Activated CD4-positive, alpha-beta memory T cell treated with anti-CD3 and anti-CD28 coated beads, Interleukin-2, amount 10 ng/mL, durations not matched to agents 7 days and 5 days (primary cell): ENCODE measurements at regions not wholly inside any gene's neighbourhood (a gene's known extent, or its start where the extent isn't known, plus 50 kb on each side); places are given as distances from the start of the nearest gene placed in this dataset.

ENCODE experiments used
- CTCF ChIA-PET: fragments of 350-600 bp; sonication (Branson Sonifier 250); formaldehyde crosslinking; loops from one replicate; lab custom pipeline; 2021; ENCODE audit warnings: antibody characterized with exemption, inconsistent platforms; lab: Charles Lee
- POLR2A ChIA-PET: fragments of 350-600 bp; sonication (Branson Sonifier 250); formaldehyde crosslinking; loops from one replicate; lab custom pipeline; 2021; ENCODE audit warnings: antibody characterized with exemption; lab: Charles Lee
- DNase-seq: peaks from one replicate; pipeline ENCODE4 v3.0.0-alpha.2; 2020
- H3K27ac Mint-ChIP-seq: one replicate; pipeline ENCODE4 v1.8.0; 2021; ENCODE audit warnings: mild to moderate bottlenecking, mixed read lengths
- H3K27me3 Mint-ChIP-seq: one replicate; pipeline ENCODE4 v1.8.0; 2021; ENCODE audit warnings: mixed read lengths
- H3K36me3 Mint-ChIP-seq: one replicate; pipeline ENCODE4 v1.8.0; 2021; ENCODE audit warnings: low read depth, mixed read lengths
- H3K4me1 Mint-ChIP-seq: one replicate; pipeline ENCODE4 v1.8.0; 2021; ENCODE audit warnings: mixed read lengths
- H3K4me3 Mint-ChIP-seq: one replicate; pipeline ENCODE4 v1.8.0; 2021; ENCODE audit warnings: mild to moderate bottlenecking, mixed read lengths
- H3K9me3 Mint-ChIP-seq: one replicate; pipeline ENCODE4 v1.8.0; 2021; ENCODE audit warnings: mixed read lengths

DNA sequence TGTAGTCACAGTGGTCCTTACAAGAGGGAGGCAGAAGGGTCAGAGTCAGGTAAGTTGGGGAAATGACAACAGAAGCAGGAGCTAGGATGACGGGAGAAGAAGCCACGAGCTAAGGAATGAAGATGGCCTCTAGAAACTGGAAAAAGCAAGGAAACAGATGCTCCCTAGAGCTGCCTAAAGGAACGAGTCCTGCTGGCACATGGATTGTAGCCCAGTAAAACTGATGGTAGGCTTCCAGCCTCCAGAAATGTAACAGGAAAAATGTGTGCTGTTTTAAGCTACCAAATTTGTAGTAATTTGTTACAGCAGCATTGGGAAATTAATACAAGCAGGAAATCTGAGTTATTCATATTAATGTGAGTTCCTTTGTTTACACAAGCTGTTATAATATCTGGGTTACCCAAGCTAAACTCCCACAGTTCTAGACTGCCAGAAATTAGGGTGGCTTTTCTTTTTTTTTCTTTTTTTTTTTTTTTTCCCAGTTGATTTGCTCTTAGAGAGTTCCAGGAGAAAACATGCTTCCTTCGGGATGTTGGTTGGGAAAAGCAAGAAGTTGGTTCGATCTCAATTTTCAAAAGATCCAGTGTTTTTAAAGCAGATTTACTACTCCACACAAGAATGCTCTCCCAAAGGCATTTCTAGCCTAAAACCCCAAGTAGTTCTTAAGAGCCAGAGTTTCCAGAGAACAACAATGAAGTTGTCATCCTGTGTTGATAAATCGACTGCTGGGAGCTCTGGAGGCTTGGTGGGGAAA is 400.0 kb upstream of the SLC24A2 start:
- CTCF ChIA-PET, result interaction anchor here (1.5 kb wide), 1 partner anchor 12 kb away, joined by 3 read pairs; no protein-coding TSS in a partner anchor
- H3K9me3 Mint-ChIP-seq, result peaks cover 19% of the 10 kb centered on the region
- peaks cover 8% of the 10 kb centered on the region for H3K36me3 Mint-ChIP-seq
- no peak overlapping the region for H3K27ac Mint-ChIP-seq
- POLR2A ChIA-PET, result no interaction called here
- H3K4me3 Mint-ChIP-seq, result no peak overlapping the region
- H3K4me1 Mint-ChIP-seq, result no peaks in the 10 kb centered on the region
- H3K27me3 Mint-ChIP-seq, result peaks cover 4% of the 10 kb centered on the region
- DNase-seq, result no peak

DNA sequence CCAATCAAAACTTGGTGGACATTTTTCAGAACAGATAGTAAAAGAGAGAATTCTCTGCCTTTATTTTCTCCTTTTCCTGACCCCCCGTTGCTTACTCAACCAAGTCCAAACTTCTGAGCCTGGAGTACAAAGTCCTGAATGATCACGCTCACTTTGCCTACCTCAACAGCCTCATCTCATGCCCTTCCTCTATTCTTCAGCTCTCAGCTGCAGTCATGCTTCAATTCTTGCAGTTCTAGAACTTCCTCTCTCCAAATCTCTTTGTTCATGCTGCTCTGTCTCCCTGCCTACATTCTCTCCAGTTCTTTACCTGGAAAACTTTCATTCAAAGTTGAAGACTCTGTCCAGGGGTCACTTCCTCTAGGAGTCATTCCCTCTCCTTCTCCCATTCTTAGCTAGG is 398.5 kb upstream of the SLC24A2 start:
- H3K4me1 Mint-ChIP-seq, result peaks cover under 1% of the 10 kb centered on the region

GRCh38 chr9:20186823-20187222 is 398.0 kb upstream of the SLC24A2 start:
- Mint-ChIP-seq H3K9me3 (peaks cover 14% of the 10 kb centered on the region), H3K4me1 (peaks cover 5% of the 10 kb centered on the region), H3K4me3 (no peak overlapping the region), H3K36me3 (peaks cover 13% of the 10 kb centered on the region), H3K27ac (no peak overlapping the region), H3K27me3 (peaks cover 4% of the 10 kb centered on the region)
- DNase-seq, result no peak
- ChIA-PET POLR2A (no interaction called here), CTCF (no interaction called here)

More for the DNA sequence above, 398.5 kb upstream of the SLC24A2 start:
- Mint-ChIP-seq H3K27me3 (peaks cover 4% of the 10 kb centered on the region), H3K9me3 (peaks cover 17% of the 10 kb centered on the region), H3K27ac (no peak overlapping the region), H3K4me3 (no peak overlapping the region), H3K36me3 (peaks cover 13% of the 10 kb centered on the region)
- ChIA-PET POLR2A (no interaction called here), CTCF (no interaction called here)
- no peak for DNase-seq

DNA sequence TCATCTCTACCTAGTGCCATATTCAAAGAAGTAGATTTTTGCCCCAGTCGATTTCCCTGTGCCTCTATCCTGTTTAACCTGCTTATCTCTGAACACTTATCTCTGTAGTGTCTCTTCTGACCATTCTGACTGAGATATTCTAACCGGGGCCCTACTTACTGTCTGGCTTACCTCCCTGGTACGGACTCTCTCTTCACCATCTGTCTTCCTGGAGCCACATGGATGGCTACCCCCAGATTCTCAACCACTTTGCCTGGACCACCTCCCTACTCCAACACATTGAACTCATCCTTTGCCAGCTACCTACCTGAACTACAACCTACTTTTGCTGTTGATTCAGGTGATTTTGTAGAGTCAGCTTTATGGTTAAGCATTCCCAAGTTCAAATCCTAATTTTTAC is 397.4 kb upstream of the SLC24A2 start:
- Mint-ChIP-seq H3K27ac (no peak overlapping the region), H3K9me3 (peaks cover 13% of the 10 kb centered on the region), H3K36me3 (peaks cover 12% of the 10 kb centered on the region), H3K27me3 (peaks cover 4% of the 10 kb centered on the region), H3K4me1 (peaks cover 11% of the 10 kb centered on the region), H3K4me3 (no peak overlapping the region)
- no peak for DNase-seq
- CTCF ChIA-PET, result no interaction called here
- POLR2A ChIA-PET, result no interaction called here

DNA sequence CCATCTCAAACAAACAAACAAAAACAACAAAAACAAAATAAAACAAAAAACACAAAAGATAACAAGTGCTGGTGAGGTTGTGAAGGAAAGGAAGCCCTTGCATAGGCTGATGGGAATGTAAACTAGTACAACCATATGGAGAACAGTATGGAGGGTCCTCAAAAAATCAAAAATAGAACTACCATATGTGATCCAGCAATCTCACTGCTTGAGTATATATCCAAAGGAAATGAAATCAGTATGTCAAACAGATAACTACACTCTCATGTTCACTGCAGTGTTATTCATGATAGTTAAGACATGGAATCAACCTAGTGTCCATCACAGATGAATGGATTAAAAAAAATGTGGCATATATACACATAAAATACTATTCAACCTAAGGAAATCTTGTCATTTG is 395.7 kb upstream of the SLC24A2 start:
- Mint-ChIP-seq H3K27me3 (peaks cover 4% of the 10 kb centered on the region), H3K4me3 (no peak overlapping the region), H3K27ac (no peak overlapping the region), H3K9me3 (peaks cover 15% of the 10 kb centered on the region), H3K4me1 (peaks cover 12% of the 10 kb centered on the region), H3K36me3 (peaks cover 15% of the 10 kb centered on the region)
- CTCF ChIA-PET, result no interaction called here
- DNase-seq, result no peak
- POLR2A ChIA-PET, result no interaction called here

- POLR2A ChIA-PET, result no interaction called here
- Mint-ChIP-seq H3K36me3 (peaks cover 18% of the 10 kb centered on the region), H3K4me3 (no peak overlapping the region), H3K27ac (no peak overlapping the region), H3K4me1 (peaks cover 15% of the 10 kb centered on the region), H3K9me3 (peaks cover 18% of the 10 kb centered on the region), H3K27me3 (peaks cover 8% of the 10 kb centered on the region)
- CTCF ChIA-PET, result no interaction called here
- DNase-seq, result no peak
Observed at GRCh38 chr9:20178679-20179078, 389.8 kb upstream of the SLC24A2 start.

DNA sequence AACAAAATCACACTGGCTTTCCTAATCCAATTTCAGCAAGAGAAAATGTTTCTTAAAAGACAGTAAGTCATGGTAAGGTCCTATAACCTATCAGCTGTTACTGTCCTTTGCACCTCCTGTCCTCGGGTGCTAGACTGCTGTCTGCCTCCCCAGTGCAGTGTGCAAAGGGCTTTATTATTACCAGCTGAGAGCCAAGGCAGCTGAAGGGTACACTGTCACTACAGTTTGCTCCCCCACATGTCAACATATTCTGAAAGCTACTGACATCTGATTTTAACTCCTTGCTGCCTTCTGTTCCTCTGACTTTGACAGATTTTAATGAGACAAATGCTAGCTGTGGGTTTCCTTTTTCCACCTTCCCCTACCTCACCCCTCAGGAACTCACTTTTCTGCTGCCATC is 389.4 kb upstream of the SLC24A2 start:
- ChIA-PET CTCF (no interaction called here), POLR2A (no interaction called here)
- H3K4me3 Mint-ChIP-seq, result no peak overlapping the region
- peaks cover 14% of the 10 kb centered on the region for H3K36me3 Mint-ChIP-seq
- no peak for DNase-seq
- no peak overlapping the region for H3K27ac Mint-ChIP-seq
- peaks cover 20% of the 10 kb centered on the region for H3K9me3 Mint-ChIP-seq
- peaks cover 10% of the 10 kb centered on the region for H3K27me3 Mint-ChIP-seq
- H3K4me1 Mint-ChIP-seq, result peaks cover 15% of the 10 kb centered on the region

DNA sequence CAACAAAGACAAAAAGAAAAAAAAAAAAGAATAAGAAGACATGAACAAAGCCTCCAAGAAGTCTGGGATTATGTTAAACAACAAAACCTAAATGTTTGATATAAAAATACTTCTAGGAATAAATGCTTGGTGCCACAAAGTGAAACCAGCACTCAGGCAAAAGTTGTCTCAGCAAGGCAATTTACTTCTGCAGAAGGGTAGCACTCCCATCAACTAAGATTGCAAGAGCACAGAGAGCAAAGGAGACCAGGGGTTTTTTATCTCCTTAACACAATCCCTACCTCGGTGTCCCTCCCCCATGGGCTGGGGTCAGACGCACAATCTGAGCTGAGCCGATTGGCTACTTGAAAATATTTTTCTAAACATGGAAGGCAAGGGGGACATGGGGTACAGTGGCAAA is 381.3 kb upstream of the SLC24A2 start:
- POLR2A ChIA-PET, result no interaction called here
- Mint-ChIP-seq H3K27me3 (peaks cover 23% of the 10 kb centered on the region), H3K4me3 (no peak overlapping the region), H3K36me3 (peaks cover 34% of the 10 kb centered on the region), H3K4me1 (no peaks in the 10 kb centered on the region), H3K27ac (no peak overlapping the region), H3K9me3 (peaks cover 43% of the 10 kb centered on the region)
- CTCF ChIA-PET, result no interaction called here
- no peak for DNase-seq

DNA sequence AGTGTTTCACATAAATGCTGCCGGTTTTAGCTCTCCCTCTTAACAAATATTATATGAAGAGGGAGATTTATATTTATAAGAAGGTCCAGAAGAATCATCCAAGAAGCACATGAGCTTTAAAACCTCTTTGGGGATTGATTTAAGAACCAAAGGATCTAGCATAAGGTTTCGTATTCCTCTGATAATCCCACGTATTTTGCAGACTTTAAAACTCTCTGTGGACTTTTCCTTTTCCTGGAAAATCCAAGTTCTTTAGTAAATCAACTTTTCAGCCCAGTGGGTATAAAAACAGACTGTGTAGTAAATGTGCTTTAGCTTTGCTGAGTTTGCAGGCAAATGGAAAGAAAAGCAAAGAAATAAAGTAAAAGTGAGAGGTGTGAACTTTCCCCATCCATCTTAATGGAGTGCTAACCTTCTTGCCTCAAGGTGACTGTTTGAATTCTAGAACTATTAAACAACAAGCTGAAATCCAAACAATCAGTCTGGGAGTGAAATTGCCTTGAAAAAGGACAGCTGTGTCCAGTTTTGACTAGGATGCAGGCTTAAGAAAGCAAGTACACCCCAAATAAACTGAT is 363.4 kb upstream of the SLC24A2 start:
- Mint-ChIP-seq H3K9me3 (no peaks in the 10 kb centered on the region), H3K4me3 (no peak overlapping the region), H3K4me1 (no peaks in the 10 kb centered on the region), H3K27me3 (peaks cover 6% of the 10 kb centered on the region), H3K36me3 (no peaks in the 10 kb centered on the region), H3K27ac (no peak overlapping the region)
- ChIA-PET CTCF (no interaction called here), POLR2A (no interaction called here)
- no peak for DNase-seq

GRCh38 chr9:20148416-20148815 is 359.6 kb upstream of the SLC24A2 start:
- Mint-ChIP-seq H3K27ac (no peak overlapping the region), H3K4me3 (no peak overlapping the region), H3K36me3 (no peaks in the 10 kb centered on the region), H3K4me1 (peaks cover 7% of the 10 kb centered on the region), H3K27me3 (peaks cover 2% of the 10 kb centered on the region), H3K9me3 (no peaks in the 10 kb centered on the region)
- CTCF ChIA-PET, result interaction anchor here (1.2 kb wide), 1 partner anchor 10 kb away, joined by 3 read pairs; no protein-coding TSS in a partner anchor
- no peak for DNase-seq
- POLR2A ChIA-PET, result no interaction called here

DNA sequence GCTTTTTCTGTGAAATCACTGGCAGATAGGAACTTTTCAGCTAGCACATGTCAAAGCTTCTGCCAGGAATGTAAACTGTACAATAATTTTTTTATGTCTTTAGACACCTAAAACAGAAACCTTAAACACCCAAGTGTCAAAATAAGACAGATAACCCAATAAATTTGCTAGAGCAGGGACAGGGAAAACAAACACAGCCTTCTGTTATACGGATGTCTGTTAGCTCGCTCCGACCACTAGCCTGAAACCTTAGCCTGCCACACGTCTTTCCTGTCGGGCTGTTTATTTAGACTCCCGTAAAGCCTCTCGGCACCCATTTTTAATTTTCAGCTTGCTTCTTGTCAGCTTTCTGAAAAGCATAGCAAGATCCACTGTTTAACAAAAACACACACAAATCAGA is 355.4 kb upstream of the SLC24A2 start:
- peaks cover 7% of the 10 kb centered on the region for H3K4me1 Mint-ChIP-seq
- no peaks in the 10 kb centered on the region for H3K9me3 Mint-ChIP-seq
- POLR2A ChIA-PET, result no interaction called here
- H3K27ac Mint-ChIP-seq, result no peak overlapping the region
- no peaks in the 10 kb centered on the region for H3K27me3 Mint-ChIP-seq
- no peak overlapping the region for H3K4me3 Mint-ChIP-seq
- CTCF ChIA-PET, result no interaction called here
- H3K36me3 Mint-ChIP-seq, result no peaks in the 10 kb centered on the region
- no peak for DNase-seq

DNA sequence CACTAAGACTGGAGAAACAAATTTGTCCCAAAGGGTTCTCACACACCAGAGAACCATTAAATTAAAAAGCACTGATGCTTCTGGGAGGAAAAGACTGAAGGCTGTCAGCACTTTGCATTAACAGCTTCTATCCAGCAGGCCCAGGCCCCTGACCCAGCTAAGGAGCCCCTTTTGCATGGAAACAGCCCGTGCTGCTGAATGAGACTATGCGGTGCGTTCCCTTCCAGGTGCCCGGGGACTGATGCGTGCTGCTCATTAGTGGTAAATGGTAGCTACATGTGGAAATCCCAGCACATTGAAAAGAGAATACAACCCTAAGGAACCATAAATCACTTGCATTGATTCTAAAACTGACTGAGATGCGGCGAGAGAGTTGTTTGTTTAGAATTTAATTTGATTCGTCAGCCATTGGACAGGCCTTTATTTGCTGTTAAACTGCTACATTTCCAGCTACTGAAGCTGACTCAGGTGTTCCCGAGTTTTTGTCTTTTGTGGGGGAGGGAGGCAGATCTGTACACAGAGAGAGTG is 351.0 kb upstream of the SLC24A2 start:
- no peak for DNase-seq
- ChIA-PET CTCF (no interaction called here), POLR2A (interaction anchor here (1.7 kb wide), 1 partner anchor 10 kb away, joined by 5 read pairs; no protein-coding TSS in a partner anchor)
- no peaks in the 10 kb centered on the region for H3K36me3 Mint-ChIP-seq
- no peak overlapping the region for H3K4me3 Mint-ChIP-seq
- no peaks in the 10 kb centered on the region for H3K9me3 Mint-ChIP-seq
- no peaks in the 10 kb centered on the region for H3K27me3 Mint-ChIP-seq
- peaks cover 7% of the 10 kb centered on the region for H3K4me1 Mint-ChIP-seq
- no peak overlapping the region for H3K27ac Mint-ChIP-seq

- Mint-ChIP-seq H3K9me3 (no peaks in the 10 kb centered on the region), H3K36me3 (no peaks in the 10 kb centered on the region), H3K27me3 (no peaks in the 10 kb centered on the region), H3K4me3 (no peak overlapping the region), H3K27ac (no peak overlapping the region), H3K4me1 (peaks cover under 1% of the 10 kb centered on the region)
- DNase-seq, result no peak
- ChIA-PET CTCF (interaction anchor here (1.0 kb wide), 1 partner anchor 10 kb away, joined by 3 read pairs; no protein-coding TSS in a partner anchor), POLR2A (no interaction called here)
Observed at GRCh38 chr9:20138841-20139240, 350.0 kb upstream of the SLC24A2 start.
